ENCODE measurements at regions not wholly inside any gene's neighbourhood (a gene's known extent, or its start where the extent isn't known, plus 50 kb on each side); places are given as distances from the start of the nearest gene placed in this dataset.

DNA sequence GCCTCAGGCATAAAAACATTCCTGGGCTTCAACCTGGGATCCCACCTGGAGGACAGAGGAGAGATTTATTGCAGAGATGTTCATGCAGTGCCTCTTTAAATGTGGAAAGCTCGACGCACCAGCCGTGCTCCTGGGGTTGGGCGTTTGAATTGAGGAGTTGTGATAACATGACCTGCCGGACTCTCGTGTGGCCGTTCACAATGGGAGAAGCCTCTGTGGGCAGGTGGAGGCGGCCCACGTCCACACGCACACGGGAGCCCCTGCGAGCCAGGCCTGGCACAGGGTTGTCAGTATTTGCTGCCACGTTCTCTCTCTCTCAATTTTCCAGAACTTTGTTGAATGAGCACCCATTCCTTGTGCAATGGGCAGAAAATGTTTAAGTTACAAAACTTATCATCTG lies 58.3 kb upstream of the PPARA start:
- no peak for DNase-seq

DNA sequence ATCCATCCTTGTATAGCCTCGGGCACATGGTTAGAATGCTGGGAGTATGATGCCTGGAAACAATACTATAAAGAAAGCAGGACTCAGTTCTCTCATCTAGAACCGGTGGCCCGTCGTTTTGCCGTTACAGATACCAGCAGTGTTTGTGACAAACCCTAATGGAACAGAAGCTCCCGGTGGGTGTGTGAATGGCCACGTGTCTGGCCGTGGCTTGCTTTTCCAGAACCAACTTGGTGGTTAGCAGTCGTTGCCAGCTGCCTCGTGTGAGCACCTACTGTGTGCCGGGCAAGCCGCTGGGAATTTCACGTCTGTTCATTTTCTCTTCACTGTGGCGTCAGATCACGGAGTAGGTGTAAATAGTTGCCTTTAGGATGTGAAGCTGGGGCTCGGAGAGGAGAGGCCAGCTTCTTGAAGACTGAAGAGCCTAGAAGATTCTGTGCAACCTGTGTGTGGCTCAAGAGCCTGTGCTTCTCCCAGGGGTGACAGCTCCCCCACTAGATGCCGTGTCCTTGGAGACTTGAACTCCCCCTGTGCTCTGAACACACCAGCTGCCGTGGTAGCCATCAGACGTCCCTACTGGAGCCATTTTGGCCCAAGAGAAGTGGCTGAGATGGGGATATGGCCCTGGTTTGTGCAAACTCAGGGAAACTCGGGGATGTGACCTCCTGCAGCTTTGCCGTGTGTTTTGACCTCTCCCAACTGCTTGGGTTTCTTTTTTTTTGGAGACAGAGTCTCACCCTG lies 57.5 kb upstream of the PPARA start:
- no peak for DNase-seq

DNA sequence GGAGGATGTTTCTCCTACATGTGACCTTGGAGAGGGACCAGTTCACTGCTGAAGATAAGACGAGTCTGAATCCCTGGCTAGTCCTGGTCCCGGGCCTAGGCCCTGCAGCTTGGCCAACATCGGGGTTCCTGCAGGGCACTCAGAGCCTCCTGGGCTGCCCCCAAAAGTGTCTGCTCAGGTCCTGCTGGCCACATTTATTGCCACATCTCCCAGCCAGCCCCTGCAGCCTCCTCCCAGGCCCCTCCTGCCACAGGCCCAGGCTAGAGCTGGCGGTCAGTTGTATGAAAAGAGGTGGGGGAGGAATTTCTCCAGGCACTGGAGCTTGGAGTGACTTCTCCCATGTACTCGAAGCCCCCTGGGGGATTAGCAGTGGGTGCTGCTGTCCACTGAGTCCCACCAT lies 56.5 kb upstream of the PPARA start:
- DNase-seq: no peak

DNA sequence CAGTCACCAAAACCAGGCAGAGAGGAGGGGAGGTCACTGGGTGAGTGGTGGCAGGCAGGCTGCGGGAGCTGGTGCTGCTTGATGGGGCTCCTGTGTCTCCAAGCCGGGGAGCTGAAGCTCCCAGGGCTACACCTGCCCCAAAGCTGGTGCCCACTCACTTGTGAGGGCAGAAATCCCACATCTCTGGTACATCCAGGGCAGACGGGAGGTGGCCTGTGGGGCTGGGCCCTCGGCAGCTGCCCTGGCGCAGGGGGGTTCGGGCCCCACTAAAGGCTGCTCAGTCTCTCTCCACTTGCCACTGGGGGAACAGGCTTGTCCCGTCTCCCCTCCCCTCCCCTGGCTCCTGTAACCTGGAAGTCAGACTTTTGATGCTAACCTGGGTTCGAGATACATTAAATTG lies 55.6 kb upstream of the PPARA start:
- DNase-seq: no peak

DNA sequence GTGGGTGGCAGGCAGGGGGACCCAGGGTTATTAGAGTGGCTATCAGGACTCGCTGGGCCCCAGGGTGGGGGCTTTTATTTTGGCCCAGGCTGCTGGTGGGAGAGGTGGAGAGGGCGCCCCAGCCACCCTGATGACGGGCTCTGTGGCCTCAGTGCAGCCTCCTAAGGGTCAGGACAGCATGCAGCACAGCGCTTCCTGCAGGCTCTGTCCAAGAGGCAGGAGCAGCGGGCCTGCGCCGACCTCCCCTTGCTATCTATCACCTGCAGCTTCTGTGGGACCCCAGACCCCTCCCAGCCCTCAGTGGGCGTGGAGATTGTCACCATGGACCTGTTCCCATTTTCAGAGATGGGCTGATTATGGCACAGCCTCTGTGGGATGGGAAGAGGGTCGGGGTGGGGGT lies 54.3 kb upstream of the PPARA start:
- no peak for DNase-seq

DNA sequence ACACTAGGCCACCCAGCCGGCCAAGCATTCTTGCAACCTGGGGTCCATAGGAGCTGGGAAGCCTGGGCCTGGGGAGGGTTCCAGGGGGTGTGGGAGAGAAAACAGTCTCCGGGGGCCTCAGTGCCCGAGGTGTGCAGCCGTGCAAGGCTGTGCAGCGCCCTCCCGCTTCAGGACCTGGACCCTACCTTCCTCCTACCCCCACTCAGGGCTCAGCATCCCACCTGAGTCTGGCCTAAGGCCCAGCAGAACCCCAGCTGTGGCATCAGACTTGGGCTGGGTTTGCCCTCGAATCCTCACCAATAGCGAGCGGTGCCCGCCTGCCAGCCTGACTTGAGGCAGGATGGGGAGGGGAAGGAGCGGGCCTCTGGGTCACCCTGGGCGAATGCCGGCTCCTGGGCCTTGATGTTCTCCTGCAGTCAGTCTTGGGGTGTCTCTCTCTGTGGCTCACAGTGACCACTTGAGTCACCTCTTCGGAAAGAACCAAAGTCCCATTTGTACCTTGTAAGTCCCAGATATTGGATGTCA lies 53.6 kb upstream of the PPARA start:
- no peak for DNase-seq

DNA sequence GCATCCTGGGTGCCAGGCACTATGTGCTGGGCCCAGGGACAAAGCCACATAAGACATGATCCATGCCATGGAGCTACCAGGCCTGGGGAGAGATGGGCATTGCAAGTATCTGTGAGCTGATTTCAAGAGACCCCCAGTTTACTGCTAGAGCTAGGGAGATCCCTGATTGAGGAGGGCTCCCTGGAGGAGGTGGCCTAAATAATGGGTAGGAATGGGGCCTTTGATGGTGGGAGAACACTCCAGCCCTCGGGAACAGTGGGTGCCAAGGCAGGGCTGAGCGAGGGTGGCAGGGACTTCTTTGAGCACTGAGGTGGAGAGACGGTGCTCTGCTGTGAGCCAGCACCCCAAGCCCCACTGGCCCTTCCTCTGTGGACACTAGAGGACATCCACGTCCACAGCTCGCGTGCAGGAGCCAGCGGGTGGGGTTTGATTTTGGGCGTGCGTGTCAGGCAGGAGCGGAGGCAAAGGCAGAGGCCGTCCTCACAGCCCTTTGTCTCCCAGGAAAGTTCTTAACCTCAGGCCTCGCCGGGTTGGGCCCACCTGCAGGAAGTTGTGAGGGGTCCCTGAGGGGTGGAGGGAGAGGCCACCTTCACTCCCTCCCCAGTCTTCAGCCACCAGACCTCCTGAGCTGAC lies 52.9 kb upstream of the PPARA start:
- DNase-seq: no peak

DNA sequence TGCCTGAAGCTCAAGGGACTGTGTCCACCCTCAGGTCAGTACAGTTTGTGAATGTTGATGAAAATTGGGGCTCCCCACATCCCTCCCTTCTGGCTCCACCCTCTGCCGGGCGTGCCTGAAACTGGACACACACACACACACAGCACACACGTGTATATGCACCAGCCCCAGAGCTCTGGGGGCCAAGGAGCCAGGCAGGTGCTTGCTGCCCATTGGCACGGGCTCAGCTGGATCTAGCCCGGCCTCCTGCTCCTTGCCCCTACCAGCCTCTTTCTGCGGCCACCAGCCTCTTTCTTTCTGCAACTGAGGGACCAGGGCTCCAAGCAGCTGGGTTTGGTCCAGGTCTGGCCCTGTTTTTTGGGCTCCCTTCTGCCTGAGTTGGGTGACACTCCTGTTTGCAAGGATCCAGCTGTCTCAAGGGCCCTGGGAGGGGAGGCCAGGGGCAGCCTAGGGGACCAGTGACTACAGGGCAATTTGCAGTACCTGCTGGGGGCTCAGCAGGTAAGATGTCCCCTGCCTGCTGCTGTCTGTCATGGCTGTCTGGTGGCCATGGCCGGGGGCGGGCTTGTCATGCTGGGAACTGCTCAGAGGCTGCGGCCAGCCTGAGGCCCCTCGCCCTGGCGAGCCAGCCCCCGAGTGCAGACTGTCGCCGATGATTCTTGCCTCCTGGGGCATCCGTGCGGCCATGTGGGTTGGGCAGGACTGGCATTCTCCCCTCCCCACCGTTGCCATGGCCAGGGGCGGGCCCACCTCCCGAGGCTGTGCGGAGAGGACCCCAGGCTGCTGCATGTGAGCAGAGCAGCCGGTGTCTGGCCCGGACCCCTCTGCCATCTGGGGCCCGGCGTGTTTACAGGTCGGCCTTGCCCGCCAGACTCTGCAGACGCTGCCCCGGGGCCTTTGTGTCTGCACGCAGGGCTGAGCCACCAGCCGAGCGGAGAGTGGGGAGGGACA lies 51.5 kb upstream of the PPARA start:
- no peak for DNase-seq

DNA sequence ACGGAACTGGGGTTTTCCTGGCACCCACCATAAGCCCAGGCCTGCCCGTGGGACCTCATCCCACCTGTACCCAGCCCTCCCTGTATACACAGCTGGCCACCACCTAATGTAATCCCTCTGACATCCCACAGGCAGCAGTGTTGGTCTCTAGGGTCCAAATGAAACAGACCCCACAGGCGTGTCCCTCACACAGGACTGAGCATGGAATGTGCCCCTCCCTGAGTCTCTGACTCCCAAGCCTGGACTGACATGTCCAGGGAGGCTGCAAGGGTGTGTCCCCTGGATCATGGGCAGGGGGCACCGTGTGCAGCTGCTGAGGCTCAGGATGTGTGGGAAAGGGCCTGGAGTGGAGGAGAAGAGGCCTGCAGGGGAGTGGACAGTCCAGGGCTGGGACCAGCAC lies 50.6 kb upstream of the PPARA start:
- DNase-seq: no peak

DNA sequence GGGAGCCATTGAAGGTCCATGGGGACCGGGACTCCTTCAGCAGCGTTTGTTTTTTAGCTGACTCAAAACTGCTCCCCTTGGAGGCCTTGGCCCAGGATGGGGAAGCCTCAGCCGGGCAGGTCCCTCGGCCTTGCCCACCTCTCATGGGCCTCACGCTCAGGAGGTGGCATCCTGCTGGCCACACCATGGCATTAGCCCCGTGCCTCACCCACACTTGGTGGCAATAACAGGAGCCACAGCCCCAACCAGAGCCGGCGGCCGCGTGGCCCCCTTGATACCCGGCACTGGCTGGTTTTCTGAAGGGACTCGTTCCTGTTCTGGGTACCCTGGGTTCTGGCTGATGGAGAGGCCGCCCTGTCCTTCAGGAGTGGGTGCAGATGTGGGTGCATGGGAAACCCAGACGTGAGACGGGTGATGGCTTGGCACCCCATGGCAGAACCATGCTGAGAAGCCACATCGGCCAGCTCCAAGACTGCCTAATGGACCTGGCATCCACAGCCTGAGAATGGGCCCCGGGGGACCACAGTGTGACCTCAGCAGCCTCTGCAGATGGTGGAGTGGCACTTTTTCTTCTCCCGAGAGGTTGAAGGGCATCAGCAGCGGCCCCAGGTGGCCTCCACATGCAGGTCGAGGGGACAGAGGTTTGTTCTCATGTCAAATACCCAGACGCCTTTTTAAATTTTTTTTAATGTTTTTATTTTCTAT lies 49.8 kb upstream of the PPARA start:
- DNase-seq: no peak
